Left ventricle myocardium inferior (tissue), 1 donor: ENCODE measurements at regions not wholly inside any gene's neighbourhood (a gene's known extent, or its start where the extent isn't known, plus 50 kb on each side); places are given as distances from the start of the nearest gene placed in this dataset.
"Not testable (repeated sequence)": the region's sequence is repeated elsewhere in the genome, so short reads cannot be mapped to it uniquely, and the experiment has no call there.

Experiments used
- DNase-seq: peaks from one replicate; pipeline ENCODE4 v3.0.0-alpha.2; 2020
- H3K27ac ChIP-seq: fragments of 200-600 bp; replicated peaks from 2 replicates; pipeline ENCODE4 v1.8.0; 2021
- H3K27me3 ChIP-seq: fragments of 200-600 bp; 2 replicates; pipeline ENCODE4 v1.8.0; 2021; ENCODE audit warnings: low read depth
- H3K36me3 ChIP-seq: fragments of 200-600 bp; 2 replicates; pipeline ENCODE4 v1.8.0; 2021
- H3K4me1 ChIP-seq: fragments of 200-600 bp; 2 replicates; pipeline ENCODE4 v1.8.0; 2021
- H3K4me3 ChIP-seq: fragments of 200-600 bp; 2 replicates; pipeline ENCODE4 v1.8.0; 2021; ENCODE audit warnings: mild to moderate bottlenecking, moderate library complexity
- H3K9me3 ChIP-seq: fragments of 200-600 bp; replicated peaks from 2 replicates; pipeline ENCODE4 v1.8.0; 2021
- intact Hi-C: fragments of 100-400 bp; cut with micrococcal nuclease; formaldehyde crosslinking; loops from one replicate; pipeline ENCODE4 v1.11.0; 2022
- donor health status: DM: no; HTN: yes; CAD: no; lungs with severe emphysema.

DNA sequence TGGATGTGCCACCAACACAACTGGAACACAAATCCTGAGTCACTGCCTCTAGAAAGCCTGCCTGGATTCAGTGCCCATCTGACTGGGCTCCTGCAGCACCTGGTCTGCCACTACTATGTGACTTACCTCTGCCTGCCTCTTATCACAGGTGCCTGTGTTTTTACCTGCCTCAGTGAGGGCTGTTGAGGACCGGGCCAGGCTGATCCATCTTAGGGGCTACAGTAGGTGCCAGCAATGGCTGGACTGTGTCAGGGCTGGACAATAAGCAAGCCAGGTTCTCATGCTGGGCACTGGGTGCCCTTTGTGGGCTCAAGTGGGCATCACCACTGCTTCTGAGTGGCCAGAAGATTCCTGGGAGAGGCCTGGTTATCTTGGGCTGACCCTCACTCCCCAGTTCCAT lies 948.6 kb upstream of the TPTE start:
- H3K4me3 ChIP-seq, H3K4me1 ChIP-seq, H3K27ac ChIP-seq, H3K9me3 ChIP-seq, intact Hi-C loops, H3K27me3 ChIP-seq, DNase-seq, H3K36me3 ChIP-seq: not testable (repeated sequence)

DNA sequence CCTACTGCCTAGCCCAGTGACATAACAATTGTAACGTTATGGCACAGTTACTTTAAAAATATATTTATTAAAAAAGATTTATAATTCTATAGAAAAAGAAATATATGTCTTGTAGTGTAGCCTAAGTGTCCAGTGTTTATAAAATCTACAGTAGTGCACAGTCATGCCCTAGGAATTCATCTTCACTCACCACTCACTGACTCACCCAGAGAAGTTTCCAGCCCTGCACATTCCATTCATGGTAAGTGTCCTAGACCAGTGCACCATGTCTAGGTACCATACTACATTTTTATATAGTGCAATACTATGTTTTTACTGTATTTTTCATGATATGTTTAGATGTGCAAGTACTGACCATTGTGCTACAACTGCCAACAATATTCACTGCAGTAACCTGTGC lies 947.9 kb upstream of the TPTE start:
- H3K36me3 ChIP-seq, H3K27ac ChIP-seq, DNase-seq, H3K27me3 ChIP-seq, intact Hi-C loops, H3K4me3 ChIP-seq, H3K4me1 ChIP-seq, H3K9me3 ChIP-seq: not testable (repeated sequence)

DNA sequence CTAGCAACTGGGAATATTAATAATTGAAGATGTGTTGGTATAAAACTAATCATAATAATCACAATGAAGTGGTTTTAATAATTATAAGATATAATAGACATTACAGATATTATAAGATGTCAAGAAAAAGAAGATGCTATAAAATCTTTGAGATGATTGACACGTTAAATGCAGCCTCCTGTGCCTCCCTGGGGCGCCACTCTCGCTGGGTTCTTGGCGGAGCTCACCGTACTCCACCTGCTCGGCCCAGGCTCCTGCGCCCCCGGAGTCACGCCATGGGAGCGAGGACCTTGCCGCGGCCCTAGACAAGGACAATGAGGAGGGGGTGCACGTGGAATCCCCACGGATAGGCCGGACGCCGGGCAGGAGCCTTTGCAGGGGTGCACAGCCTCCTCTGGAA lies 942.1 kb upstream of the TPTE start:
- H3K4me1 ChIP-seq, H3K27me3 ChIP-seq, H3K27ac ChIP-seq, H3K36me3 ChIP-seq, intact Hi-C loops, DNase-seq, H3K9me3 ChIP-seq, H3K4me3 ChIP-seq: not testable (repeated sequence)

DNA sequence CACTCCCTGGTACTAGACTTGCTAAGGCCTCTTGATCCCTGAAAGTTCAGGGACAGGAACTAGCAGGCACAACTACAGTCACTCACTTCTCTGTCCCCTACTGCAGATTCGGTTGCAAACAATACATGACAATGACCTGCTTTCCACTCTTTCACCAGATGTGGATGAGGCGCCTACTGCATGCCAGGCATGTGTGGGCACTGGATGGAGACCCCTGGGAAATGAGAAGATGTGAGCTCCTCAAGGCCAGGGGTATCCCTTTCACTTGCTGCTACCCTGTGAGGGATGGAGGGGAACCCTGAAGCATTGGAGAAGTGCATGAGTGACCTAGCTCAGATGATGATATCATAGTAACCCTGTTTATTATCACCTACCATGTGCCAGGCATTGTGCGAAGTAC lies 933.4 kb upstream of the TPTE start:
- H3K9me3 ChIP-seq, H3K4me1 ChIP-seq, DNase-seq, intact Hi-C loops, H3K4me3 ChIP-seq, H3K27me3 ChIP-seq, H3K36me3 ChIP-seq, H3K27ac ChIP-seq: not testable (repeated sequence)

DNA sequence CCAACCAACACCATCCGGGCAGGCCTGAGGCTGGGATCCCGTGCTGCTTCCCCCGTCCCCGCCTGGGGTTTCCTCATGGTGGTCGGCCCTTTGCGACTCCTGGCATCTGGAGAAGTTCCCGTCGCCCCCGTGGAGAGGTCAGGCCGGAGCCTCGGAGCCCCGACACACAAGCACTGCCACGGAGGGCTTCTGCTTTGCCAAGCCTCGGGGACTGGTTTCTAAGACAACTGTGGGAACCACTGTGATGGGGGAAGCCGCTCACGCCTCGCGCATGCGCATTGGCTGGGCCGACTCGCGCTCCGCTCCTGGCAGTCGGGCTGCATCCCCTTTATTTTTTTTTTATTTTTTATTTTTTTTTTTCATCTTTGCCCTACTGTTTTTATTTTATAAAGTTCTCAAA lies 928.8 kb upstream of the TPTE start:
- intact Hi-C loops, H3K4me3 ChIP-seq, H3K27ac ChIP-seq, H3K9me3 ChIP-seq, DNase-seq, H3K36me3 ChIP-seq, H3K4me1 ChIP-seq, H3K27me3 ChIP-seq: not testable (repeated sequence)

DNA sequence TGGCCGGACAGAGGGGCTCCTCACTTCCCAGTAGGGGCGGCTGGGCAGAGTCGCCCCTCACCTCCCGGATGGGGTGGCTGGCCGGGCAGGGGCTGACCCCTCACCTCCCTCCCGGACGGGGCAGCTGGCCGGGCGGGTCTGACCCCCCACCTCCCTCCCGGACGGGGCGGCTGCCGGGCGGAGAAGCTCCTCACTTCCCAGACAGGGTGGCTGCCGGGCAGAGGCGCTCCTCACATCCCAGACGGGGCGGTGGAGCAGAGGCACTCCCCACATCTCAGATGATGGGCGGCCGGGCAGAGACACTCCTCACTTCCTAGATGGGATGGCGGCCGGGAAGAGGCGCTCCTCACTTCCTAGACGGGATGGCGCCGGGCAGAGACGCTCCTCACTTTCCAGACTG lies 927.7 kb upstream of the TPTE start:
- H3K4me3 ChIP-seq, DNase-seq, H3K9me3 ChIP-seq, intact Hi-C loops, H3K27me3 ChIP-seq, H3K27ac ChIP-seq, H3K4me1 ChIP-seq, H3K36me3 ChIP-seq: not testable (repeated sequence)

DNA sequence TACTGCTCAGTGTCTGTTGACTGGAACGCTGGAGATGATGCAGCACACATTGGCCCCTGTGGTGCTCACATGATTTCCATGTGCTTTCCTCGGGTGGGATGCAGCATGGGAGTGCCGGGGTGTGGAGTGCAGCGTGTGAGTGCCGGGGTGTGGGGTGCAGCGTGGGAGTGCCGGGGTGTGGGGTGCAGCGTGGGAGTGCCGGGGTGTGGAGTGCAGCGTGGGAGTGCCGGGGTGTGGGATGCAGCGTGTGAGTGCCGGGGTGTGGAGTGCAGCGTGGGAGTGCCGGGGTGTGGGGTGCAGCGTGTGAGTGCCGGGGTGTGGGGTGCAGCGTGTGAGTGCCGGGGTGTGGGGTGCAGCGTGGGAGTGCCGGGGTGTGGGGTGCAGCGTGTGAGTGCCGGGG lies 907.4 kb upstream of the TPTE start:
- H3K4me3 ChIP-seq, H3K9me3 ChIP-seq, H3K27ac ChIP-seq, DNase-seq, H3K36me3 ChIP-seq, H3K4me1 ChIP-seq, intact Hi-C loops, H3K27me3 ChIP-seq: not testable (repeated sequence)

DNA sequence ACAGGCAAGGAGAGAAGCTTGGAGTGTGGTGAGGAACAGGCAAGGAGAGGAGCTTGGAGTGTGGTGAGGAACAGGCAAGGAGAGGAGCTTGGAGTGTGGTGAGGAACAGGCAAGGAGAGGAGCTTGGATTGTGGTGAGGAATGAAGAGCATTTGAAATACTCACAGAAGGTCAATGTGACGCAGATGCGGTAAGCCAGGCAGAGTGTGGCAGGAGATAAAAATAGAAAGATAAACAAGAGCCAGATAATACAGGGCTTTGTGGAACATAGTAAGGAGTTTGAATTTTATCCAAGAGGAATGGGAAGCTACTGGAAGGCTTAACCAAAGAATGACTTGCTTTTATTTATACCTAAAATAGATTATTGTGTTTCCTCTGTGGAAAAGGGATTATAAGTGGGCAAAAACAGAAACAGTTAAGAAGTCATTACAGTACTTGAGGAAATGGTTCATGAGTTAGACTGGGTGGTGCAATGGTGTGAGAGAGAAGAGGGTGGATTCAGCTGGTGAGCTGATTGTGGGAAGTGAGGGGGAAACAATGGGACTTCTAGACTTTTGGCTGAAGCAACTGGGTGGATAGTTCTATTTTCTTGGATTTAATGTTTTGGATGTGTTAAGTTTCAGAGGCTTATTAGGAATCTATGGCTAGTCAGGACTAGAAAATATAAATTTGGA lies 900.1 kb upstream of the TPTE start:
- H3K27ac ChIP-seq, H3K36me3 ChIP-seq, H3K27me3 ChIP-seq, intact Hi-C loops, H3K4me1 ChIP-seq, DNase-seq, H3K4me3 ChIP-seq, H3K9me3 ChIP-seq: not testable (repeated sequence)

DNA sequence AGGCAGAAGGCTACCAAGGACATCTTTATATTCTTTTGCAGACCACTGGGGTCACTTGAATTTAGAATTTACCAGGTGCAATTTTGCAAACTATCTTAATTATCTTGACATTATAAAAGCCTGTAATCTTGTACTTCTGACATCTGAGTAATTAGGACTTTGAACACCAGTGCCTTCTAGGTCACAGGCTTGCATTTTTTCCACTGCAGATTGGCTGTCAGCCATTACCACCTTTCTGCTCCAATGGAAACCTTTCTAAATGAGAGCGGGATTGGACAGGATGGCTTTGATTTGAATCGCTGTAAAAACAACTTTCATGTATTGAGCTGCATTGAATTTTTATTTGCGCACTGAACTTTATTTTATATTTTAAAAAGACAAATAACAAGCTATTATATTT lies 893.3 kb upstream of the TPTE start:
- DNase-seq, H3K9me3 ChIP-seq, H3K27ac ChIP-seq, H3K4me1 ChIP-seq, H3K27me3 ChIP-seq, H3K4me3 ChIP-seq, intact Hi-C loops, H3K36me3 ChIP-seq: not testable (repeated sequence)

DNA sequence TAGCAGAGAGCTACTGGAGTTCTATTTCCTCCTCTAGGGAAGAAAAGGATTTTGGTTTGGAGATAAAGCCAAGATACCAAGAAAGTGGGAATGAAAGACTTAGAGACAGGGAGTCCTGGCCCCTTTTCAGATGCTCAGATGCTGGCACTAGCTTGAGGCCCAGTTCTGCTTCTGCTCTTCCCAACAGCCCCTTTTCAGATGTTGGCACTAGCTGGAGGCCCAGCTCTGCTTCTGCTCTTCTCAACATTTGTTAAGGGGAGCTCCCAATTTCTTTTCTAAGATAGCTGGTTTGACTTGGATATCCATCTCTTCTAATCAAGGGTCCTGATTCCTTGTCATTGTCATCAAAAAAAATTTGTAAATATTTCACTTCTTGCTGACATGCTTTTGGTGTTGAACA lies 874.0 kb upstream of the TPTE start:
- H3K36me3 ChIP-seq, DNase-seq, intact Hi-C loops: not testable (repeated sequence)

DNA sequence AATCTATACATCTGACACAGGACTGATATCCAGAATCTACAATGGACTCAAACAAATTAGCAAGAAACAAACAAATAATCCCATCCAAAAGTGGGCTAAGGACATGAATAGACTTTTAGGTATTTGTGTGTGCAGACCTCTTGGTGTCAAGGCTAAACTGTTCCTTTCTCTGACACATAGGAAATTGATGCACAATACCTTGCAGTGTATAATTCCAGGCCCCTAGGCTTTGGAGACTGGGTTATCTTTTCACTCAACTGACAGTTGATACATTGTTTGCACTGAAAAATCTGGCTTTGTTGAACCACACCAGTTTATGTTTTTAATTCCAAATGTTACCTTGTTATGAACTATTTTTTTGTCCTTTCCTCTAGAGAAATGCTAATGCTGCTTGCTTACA lies 873.1 kb upstream of the TPTE start:
- H3K9me3 ChIP-seq, result peaks cover 11% of the 10 kb centered on the region
- H3K4me1 ChIP-seq, DNase-seq, H3K36me3 ChIP-seq, intact Hi-C loops, H3K4me3 ChIP-seq, H3K27me3 ChIP-seq, H3K27ac ChIP-seq: not testable (repeated sequence)

More for the DNA sequence above, 874.0 kb upstream of the TPTE start:
- H3K27me3 ChIP-seq, H3K4me1 ChIP-seq, H3K27ac ChIP-seq, H3K4me3 ChIP-seq: not testable (repeated sequence)
- H3K9me3 ChIP-seq, result peaks cover 11% of the 10 kb centered on the region

DNA sequence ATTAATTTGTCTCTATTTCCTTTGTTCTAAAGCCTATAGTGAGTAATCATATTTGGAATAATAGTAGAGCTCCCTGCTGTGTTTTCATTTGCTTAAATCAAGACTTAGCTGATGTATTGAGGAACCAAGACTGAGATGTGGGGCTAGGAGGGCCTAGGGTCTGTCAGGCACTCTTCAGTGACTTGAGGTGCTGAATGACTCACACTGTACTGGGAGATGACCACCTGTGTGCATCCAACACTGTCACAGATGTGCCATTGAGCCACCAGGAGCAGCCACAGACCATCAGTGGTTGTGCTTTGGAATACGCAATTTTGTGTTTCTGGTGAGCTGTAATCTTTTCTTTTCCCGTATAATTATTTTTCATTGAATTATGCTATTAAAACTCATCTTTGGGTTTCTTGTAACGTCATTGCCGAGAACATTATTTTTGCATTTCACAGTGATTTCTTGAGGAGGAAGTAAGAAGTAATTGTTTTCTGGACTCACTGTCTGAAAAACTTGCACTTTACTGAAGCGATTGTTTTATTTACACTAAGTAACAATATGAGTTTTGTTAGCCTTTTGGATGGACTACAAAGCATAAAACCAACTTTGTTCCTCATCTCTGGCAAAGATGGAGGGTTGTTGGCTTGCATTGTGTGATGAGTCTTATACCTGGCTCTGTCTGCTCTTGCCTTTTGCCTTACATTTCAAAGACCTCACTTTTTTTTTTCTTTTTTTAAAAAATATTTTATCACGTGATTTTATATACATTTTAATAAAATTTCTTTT lies 872.2 kb upstream of the TPTE start:
- H3K36me3 ChIP-seq, H3K4me1 ChIP-seq, intact Hi-C loops, H3K27me3 ChIP-seq, H3K27ac ChIP-seq, DNase-seq, H3K4me3 ChIP-seq: not testable (repeated sequence)
- peaks cover 11% of the 10 kb centered on the region for H3K9me3 ChIP-seq

DNA sequence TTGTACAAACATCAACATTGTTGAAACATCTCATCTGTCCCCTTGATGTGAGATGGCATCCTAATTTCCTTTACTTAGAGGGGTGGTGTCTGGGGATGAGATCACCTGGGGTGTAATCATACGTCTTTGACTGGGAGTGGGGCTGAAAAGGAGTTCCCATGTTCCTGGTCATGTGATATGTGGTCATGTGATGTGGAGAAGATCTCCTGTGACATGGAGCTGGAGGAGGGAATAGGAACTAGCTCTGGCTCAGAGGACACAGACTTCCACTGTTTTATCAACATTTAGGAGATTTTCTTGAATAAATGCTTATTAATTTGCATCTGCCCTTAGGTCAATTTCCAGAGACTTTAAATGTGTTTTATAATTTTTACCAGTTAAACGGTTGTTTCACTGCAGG lies 868.6 kb upstream of the TPTE start:
- H3K27me3 ChIP-seq, H3K36me3 ChIP-seq, DNase-seq, H3K4me1 ChIP-seq, intact Hi-C loops, H3K4me3 ChIP-seq, H3K27ac ChIP-seq: not testable (repeated sequence)
- peaks cover 25% of the 10 kb centered on the region for H3K9me3 ChIP-seq

DNA sequence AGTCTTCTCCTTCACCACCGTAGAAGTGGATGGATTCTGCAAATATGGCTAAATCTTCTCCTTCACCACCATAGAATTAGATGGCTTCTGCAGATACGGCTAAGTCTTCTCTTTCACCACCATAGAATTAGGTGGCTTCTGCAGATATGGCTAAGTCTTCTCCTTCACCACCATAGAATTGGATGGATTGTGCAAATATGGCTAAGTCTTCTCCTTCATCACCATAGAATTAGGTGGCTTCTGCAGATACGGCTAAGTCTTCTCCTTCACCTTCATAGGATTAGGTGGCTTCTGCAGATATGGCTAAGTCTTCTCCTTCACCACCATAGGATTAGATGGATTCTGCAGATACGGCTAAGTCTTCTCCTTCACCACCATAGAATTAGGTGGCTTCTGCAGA lies 866.2 kb upstream of the TPTE start:
- intact Hi-C loops, DNase-seq: not testable (repeated sequence)
- H3K9me3 ChIP-seq, result peaks cover 17% of the 10 kb centered on the region

More for the DNA sequence above, 866.2 kb upstream of the TPTE start:
- not testable (repeated sequence) for H3K27ac ChIP-seq, H3K4me3 ChIP-seq, H3K36me3 ChIP-seq, H3K27me3 ChIP-seq, H3K4me1 ChIP-seq
